ENCODE measurements at regions not wholly inside any gene's neighbourhood (a gene's known extent, or its start where the extent isn't known, plus 50 kb on each side); places are given as distances from the start of the nearest gene placed in this dataset.
A peak's percentile ranks its signal among the peaks of the same experiment; 100 is the strongest.

- peak; percentile 79 for DNase-seq
Measured at GRCh38 chr11:95299078-95299679, 68.2 kb upstream of the SESN3 start.

DNA sequence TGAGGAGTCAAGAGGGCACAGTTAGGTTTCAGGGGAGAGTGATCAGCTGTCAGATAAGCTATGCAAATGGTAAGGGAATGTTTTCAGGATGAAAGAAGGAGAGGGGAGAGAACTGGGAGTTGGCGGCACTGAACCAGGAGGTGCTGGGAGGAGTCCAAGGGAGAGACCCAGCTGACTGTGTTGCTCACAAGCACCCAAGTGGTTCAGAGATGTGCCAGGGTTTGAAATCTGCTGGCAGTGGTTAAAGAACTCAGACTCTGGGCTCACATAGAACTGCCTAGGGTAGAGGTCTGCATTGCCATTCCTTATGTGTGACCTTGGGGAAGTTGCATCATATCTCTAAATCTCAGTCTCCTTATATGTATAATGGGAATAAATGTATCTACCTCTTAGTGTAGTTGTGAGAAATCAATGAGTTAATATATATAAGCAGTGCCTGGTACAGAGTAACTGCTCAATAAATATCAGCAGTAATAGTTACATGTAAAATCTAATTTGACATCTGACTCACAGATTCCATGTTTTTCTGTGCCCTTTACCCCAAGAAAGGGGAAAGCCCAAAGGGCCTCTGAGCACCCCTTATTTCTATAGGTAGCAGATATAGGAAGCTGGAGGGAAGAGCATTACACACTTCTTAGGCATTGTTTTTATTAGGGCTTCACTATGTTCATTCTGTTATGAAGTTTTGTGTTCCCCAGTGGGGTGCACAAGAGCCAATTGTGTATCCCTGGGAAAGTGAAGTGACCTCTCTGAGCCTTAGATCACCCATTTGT lies 66.9 kb upstream of the SESN3 start:
- no peak for DNase-seq

DNA sequence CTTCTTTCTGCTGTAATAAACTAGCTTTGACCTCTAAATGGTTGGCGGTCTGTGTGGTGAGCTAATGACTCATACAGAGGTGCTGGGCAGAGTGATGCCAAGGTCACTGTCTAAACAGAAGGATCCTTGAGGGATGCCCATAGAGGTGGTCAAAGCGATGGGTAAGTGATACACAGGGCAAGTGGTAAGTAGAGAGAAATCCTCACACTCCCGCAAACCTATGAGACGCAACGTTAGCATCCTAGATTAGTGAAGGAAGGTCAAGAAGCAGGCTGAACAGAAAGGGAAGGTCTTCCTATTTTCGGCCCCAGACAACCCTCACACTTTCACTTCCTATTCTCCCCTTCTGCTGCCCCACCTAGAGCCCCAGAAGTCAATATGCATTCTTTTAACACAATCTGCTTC lies 65.6 kb upstream of the SESN3 start:
- DNase-seq, result no peak

DNA sequence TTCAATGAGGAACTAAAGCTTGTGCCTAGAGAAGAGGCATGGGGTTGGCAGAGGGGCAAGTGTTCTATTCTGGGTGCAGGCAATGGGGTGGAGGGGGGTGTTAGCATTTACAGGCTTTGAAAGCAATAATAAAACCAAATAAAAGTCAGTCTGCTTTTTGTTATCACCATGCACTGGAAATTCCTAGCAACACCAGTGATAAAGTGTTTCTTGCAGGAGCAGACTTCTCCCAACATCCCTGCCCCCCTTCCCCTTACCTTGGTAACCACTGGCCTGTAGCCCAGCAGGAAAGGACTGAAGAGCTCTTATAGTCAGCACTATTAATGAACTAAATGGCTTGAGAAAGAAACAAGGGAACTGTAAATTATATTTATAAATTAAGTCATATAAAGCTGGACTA lies 65.2 kb upstream of the SESN3 start:
- DNase-seq, result no peak

DNA sequence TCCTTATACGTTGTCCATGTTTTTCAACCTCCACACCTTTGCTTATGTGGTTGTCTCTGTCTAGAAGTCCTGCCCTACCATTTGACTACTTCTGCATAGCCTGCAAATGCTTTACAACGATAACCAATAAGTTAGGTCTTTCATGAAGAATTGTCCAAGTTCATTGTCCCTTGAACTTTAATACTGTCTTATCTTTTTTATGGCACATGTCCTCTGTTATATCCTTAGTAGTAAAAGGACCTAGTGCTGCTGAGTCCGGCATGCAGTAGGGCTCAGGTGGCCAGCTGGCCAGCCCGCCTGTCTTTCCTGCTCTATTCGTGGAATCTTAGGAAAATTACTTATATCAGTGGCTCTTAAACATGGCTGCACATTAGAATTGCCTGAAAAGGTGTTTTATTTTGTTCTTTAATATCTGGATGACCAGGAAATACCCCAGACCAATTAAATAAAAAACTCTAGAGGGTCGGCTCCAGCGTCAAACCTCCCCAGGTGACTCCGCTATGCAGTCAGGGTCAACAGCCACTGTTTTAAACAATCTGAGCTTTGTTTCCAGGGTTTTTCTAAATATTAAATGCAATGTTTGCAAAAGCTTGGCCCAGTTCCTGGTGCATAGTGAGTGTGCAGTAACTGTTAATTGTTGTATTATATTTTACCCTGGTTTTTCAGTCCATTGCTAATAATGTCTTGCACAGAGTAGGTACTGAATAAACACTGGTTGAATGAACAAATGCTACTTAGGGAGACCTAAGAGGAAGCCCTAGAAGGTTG lies 64.6 kb upstream of the SESN3 start:
- DNase-seq, result no peak

DNA sequence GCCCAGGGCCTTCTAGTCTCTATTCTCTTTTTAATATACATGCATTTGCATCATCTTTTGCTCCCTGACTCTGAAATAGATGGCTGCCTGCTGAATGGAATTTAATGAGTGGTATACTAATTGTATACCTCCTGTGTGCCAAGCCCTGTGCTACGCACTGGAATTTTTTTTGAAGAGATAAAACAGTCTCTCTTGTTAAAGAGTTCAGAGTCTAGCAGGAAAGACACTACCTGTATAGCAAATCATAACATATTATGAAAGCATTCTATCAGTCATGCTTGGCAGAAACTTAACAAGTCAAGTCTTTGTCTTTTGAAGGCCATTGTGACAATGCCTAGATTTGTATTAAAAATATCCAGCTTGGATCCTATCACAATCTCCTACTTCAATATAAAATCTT lies 63.7 kb upstream of the SESN3 start:
- no peak for DNase-seq

DNA sequence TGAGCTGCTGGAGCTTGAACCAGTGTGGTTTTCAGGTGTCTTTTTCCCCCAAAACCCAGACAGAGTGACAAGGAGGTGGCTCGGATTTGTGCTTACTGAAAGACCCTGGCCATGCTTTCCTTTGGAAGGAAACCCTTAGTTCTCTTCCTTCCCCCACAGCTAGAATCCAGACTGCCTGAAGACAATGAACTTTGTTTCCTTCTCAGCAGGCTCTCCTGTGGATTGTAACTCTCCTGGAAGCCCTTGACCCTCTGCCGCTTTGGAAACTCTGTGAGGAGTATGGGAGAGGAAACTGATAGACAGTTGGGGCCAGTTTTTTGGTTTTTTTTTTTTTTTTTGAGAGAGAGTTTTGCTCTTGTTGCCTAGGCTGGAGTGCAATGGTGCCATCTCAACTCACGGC lies 62.1 kb upstream of the SESN3 start:
- no peak for DNase-seq

- no peak for DNase-seq
Measured at GRCh38 chr11:95291946-95292345, 60.9 kb upstream of the SESN3 start.

GRCh38 chr11:95289378-95290101 lies 58.5 kb upstream of the SESN3 start:
- peak; percentile 17 for DNase-seq

DNA sequence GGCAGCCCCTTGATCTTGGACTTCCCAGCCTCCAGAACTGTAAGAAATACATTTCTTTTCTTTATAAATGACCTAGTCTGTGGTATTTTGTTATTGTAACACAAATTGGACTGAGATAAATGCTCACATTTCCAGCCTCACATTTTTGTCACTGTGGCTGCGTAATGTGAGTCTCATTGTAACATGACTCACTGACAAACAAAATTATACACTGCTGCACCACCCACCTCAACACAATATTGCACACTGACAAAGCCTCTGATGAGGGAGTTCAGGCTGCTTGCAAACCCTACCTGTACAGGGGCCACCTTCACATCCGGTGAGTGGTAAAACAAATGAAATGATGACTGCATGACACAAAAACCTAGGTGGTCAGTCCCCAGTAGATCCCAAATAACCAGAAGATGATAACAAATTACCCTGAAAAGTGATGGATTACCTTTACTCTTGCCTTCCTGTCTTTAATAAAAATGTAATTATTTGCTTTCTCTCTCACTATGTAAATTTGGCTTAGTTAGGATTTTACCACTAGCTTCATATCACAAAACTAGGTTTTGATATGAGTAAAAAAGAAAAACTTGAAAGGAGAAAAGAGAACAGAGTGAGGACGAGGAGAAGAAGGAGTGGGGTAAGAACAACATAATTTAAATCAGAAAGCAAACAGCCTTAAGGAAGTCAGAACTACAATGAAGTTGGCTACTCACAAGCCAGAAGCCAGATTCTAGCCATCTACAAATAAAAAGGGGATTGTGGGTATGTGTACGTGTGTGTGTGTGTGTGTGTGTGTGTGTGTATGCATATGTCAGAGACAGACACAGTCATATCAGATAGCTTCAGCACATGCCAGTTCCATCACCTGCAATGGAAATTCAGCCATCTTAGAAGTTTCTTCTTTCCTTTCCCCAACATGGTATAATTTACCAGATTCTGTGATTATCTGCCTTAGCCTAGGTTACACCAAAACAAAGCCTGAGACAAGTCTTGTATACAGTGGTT lies 53.4 kb upstream of the SESN3 start:
- peak; percentile 11 for DNase-seq

GRCh38 chr11:95283650-95284049 lies 52.6 kb upstream of the SESN3 start:
- peak; percentile 22 for DNase-seq

GRCh38 chr11:95283146-95283545 lies 52.1 kb upstream of the SESN3 start:
- no peak for DNase-seq

DNA sequence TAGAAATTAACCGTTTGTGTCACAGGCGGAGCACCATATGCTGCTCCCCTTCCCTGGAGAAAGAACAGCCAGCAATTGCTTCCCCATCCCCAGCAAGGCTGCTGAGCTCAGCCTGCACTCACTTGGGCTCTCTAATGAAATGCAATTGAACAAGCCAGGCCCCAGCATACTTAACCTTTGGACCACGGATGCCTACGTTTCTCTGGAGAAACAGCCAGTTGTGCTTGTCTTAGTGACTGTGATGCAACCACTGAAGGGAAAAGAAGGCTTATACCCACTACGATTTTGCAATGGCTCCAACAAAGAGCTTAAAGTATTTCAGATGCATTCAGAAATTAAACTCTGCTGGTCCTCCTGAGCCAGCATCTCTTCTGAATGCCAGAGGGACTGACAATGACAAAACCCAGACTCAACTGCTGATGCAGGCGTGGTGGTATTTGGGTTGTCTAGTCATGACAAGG lies 51.3 kb upstream of the SESN3 start:
- DNase-seq, result peak; percentile 18
